ENCODE measurements at regions not wholly inside any gene's neighbourhood (a gene's known extent, or its start where the extent isn't known, plus 50 kb on each side); places are given as distances from the start of the nearest gene placed in this dataset.

DNA sequence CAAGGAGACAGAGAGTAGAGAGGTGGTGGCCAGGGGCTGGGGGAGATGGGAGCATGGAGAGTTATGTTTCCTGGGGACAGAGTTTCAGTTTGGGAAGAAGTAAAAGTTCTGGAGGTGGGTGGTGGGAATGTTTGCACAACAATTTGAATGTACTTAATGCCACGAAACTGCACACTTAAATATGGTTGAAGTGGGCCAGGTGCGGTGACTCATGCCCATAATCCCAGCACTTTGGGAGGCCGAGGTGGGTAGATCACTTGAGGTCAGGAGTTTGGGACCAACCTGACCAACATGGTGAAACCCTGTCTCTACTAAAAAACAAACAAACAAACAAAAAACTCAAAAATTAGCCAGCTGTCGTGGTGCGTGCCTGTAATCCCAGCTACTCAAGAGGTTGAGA is 137.2 kb downstream of the PFKFB3 start:
- no peak for DNase-seq
- intact Hi-C loops (cut with DNase I) = no loop called here

DNA sequence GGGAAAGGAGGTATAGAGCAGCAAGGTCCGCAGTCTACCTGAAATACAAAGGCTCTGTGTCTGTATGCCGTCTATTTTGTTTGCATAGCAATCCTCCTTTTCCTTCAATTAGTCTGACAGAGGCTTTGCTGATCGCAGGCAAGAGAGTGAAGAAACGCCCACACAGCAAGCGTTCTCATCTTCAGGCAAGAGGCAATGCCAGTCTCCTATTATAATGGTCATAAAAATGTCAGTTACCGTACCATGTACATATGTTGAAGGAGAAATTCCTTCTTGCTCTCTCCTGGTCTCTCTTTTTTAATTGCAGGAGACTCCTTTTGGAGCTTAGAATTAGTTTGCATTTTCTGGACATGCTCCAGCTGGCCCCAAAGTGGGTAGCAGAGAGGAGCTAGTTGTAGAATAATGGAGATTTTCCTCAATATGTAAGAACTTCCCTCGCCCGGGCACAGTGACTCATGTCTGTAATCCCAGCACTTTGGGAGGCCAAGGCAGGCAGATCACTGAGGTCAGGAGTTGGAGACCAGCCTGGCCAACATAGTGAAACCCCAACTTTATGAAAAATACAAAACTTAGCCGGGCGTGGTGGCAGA is 139.5 kb downstream of the PFKFB3 start:
- no peak for DNase-seq
- intact Hi-C loops (cut with DNase I) = no loop called here

DNA sequence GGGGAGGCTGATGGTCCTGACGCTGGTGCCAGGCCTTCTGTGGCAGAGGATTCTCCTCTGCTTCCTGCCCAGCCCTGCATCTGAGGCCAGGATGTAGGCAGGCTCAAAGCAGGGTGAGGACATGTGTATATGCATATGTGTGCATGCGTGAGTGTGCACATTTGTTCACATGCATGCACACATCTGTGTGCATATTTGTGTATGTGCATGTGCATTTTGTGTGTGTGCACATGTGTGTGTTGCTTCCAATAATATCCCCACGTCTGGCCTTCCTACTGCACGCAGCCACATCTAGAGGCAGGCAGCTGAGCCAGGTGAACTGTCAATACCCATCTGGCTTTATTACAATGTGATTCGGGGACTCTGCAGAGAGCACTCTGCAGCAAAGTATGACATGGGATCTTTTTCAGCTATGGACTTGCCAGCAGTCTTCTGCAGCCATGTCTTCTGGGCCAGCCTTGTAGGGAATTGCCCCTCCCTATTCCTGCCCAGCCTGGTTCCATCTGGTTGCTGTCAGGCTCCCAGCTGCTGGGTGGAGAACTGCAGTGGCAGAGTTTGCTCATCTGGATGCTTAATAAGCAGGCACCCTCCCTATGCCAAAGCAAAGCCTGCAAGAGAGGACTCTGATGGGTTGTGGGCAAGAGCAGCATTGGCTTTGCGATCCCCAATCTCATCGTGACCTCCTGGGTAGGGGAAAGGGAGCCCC is 140.7 kb downstream of the PFKFB3 start:
- DNase-seq = peak in 1 of 10 donors; percentile 67
- intact Hi-C loops (cut with DNase I) = no loop called here

DNA sequence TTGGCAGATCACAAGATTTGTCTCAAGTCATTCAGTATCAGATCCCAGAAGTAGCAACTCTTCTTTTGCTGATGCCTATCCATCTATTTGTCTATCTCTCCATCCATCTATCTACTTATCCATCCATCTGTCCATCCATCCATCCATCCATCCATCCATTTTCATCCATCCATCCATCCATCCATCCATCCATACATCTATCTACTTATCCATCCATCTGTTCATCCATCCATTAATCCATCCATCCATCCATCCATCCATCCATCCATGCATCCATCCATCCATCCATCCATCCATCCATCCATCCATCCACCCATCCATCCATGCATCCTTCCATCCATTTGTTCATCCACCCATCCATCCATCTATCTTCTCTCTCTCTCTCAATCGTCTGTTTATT is 142.7 kb downstream of the PFKFB3 start:
- intact Hi-C loops (cut with DNase I) = no loop called here

DNA sequence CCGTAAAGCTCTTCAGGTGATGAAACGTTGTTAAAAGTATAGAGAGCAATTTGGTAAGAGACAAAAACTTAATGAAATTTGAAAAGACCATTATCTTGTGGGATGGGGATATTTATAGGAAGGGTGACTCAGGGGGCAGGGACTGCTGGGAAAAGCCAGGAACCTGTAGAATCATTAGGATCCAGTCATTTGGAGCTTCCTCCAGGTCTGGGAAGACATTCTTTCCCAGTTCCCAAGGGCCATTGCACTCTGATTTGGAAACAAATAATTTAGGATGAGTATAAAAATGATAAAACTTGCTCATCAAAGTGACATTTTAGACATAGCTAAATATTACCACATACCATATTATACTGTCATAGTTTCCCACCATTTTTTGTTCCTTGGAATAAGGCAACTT is 143.9 kb downstream of the PFKFB3 start:
- intact Hi-C loops (cut with DNase I) = no loop called here

More for the DNA sequence above, 142.7 kb downstream of the PFKFB3 start:
- no peak for DNase-seq

DNA sequence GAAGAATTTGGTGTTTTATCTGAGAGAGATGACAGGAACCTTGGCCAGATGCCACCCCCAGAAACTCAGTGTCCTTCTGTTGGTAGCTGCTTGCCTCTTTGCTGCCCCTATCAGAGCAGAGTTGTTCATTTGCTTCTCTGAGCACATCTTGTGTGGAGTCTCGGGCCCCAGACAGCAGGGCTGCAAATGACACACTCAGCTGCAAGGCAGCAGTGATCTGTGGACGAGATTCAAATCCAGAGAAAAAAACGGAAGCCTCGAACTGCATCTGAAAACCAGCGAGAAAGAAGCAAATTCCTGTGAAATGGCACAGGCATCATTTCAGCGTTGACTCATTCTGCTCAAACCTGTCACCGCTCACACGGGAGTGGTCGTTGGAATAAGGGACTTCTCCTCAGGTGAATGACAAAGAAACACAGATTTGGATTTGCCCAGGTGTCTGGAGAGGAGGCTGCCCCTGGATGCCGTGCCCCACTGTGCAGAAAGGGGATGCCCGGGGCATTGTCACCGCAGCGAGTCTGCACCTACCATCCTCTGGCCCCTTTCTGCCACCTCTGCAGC is 144.7 kb downstream of the PFKFB3 start:
- DNase-seq = peak in 9 of 10 donors; percentile 20 to 89 (median 58)
- intact Hi-C loops (cut with DNase I) = no loop called here

More for the DNA sequence above, 143.9 kb downstream of the PFKFB3 start:
- DNase-seq = no peak

DNA sequence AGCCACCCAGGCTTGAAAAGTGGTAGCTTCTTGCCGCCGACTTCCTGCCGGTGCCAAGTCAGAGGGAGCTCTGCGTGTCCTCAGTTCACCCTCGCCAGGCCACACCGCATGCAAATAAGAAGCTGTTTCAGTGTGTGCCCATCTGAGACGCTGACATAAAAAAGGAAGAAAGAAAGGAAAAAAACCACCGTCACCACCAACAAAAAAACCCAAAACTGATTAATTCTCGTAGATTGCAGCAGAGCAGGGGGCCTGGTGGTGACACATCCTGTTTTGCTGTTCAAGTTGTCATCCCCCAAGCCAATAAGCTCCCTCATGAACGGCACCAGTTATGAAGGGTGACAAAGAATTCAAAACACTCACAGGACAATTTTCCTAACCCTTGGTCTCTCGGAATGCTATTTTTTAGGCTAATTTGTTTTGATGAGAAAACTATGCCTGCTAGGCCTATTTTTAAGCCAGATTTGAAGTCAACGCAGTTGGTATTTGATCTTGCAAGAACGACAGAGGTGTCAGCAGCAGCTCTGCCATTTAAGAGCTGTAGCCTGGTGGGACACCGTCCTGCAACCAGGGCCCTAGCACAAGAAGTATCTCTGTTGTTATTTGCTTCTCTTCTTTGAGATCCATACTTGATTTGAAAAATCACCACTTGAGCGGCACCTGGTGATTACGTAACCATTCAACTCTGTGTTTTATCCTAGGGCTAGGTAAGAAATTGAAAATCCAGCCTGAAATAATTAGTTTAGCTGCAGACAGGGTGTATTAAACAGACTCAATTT is 145.6 kb downstream of the PFKFB3 start:
- DNase-seq = peak in 9 of 10 donors; percentile 32 to 94 (median 70)
- intact Hi-C loops (cut with DNase I) = no loop called here

DNA sequence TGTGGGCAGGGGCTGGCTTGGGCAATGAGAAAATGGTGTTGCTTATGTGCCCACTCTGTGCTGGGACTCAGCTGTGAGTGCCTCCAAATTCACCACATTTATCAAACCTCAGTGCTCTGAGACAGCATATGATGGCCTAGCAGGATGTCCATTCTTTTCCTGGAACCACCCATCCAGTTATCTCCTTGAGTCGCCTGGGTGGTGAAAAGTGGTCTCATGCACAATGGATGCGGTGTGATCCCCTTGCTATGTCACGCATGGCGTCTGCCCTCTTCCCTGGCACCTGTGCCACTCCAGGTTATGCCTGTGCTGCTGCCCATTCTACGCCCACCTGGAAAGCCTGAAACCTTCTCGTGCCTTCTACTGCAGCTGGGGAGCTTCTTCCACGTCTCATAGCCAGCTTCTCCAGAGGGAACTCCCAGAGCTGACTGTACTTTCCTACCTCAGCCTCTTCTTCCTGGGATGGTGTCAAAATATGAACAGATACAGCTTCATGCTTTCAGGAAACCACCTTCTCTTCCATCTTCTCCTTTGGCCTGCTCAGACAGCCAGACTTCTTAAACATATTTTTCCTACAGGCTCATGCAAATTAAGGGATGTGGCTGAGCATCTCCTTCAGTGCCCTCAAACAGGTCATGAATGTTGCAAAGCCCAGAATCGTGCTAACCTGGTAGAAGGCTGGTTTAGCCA is 147.3 kb downstream of the PFKFB3 start:
- DNase-seq = no peak
- intact Hi-C loops (cut with DNase I) = no loop called here

DNA sequence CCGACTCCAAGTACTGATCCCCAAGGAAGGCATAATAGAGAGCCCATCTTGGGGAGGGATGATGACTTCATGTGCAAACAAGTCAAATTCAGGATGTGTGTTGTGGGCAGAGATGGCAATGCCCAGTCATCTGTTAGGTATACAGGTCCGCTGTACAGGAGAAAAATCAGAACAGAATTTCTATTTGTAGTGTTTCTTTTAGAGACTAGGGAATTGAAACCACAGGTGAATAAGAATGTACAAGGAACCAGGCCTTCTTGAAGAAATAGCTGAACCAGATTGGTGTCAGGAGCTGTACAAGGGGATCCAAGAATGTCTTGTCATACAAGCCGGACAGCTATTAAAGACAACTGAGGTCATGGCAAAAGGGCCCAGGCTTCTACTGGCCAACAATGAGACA is 147.9 kb downstream of the PFKFB3 start:
- intact Hi-C loops (cut with DNase I) = no loop called here
- DNase-seq = no peak

DNA sequence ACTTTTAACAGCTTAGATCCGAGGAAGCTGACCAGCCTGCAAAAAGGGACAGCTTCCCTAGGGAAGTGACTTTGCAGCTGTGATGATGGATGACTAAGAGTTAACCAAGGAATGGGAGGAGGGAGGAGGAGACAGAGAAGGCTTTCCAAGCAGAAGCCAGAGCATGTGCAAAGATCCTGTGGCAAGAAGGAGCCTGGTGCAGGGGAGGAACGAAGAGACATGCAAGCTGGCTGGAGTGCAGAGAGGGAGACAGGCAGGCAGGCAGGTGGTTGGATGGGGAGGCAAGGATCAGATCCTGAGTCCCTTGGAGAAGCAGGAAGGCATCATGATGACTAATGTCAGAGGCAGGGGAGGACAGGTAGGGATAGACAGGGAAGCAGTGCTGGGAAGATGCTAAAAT is 148.8 kb downstream of the PFKFB3 start:
- intact Hi-C loops (cut with DNase I) = no loop called here

DNA sequence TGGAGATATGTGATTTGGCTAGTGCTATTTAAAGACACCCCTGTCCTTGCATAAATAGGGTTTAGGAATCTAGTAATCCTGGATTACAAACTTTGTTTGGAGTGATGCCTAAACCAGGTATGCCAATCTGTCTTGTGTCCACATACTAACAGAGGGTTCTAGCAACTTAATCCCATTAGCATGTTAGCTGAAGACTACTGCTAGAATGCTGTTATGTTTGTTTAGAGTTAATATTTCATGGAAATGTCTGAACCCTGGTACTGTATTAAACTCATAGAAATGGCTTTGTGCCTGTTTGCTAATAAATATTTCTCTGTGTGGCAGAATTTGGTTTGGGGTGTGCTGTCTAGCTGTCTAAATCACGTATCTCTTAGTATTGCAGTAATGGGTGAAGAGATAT is 150.8 kb downstream of the PFKFB3 start:
- intact Hi-C loops (cut with DNase I) = no loop called here
- no peak for DNase-seq

More for the DNA sequence above, 148.8 kb downstream of the PFKFB3 start:
- DNase-seq = no peak

DNA sequence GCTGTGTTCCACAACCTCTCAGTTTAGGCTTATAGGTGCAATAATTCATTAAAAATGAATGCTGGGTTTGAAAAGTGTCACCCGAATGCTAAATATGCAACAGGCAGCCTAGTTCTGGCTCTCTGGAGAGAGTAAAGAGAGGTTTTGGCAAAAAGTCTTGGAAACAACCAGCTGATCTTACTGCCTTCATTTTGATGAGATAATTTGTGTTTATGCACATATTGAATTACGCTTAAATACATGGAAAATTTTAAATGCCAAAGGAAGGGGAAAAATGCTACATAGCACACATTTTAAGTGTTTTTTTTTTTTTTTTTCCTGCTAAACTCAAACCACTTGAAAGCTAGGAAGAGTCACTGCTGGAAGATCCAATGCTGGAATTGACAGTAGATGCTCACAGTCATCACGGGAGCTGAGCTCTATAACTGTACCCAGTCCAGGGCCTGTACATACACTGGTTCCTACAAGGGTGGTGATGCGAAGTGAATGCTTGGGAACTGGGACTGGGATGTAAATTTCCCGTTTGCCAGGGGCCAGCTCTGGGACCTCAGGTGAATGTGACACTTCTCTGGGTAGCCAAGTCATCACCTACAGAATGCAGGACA is 151.5 kb downstream of the PFKFB3 start:
- intact Hi-C loops (cut with DNase I) = no loop called here
- DNase-seq = no peak

DNA sequence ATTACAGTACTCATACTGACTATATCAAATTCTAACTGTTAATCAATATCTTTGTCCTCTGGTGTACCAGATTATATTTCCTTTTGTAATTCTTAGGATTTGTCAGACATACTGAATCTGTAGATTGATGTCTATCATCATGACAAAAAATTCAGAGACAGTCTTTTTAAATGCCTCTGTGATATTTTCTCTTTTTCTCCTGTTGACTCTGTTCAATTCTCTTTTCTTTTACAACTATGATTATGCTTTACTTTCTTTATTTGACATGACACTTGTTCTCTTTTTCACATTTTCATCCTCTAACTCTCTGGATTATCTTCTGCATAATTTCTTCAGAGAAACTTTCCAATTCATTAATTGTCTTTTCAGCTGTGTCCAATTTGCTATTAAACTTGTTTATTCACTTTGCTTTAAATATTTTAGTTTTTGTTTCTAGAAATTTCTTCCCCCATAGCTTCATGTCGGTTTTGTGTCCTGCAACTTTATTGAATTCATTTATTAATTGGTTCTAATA is 153.6 kb downstream of the PFKFB3 start:
- intact Hi-C loops (cut with DNase I) = no loop called here

DNA sequence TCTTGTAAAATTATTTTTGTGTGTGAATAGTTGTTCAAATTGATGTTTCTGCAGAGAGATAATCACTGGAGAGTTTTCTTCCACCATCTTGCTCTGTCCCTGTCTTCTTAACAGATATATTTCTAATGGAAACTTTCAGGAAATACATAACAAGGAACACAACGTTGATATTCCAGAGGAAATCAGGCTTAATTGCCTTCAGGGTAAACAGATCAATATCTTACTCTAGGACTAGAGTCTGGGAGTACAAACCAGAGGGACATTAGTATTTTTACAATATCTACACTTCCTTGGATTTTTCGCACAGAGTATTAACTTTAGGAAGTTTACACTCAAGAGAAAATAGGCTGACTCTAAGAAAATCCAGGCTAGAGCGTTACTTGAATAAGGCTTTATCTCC is 159.1 kb downstream of the PFKFB3 start:
- intact Hi-C loops (cut with DNase I) = no loop called here
- no peak for DNase-seq

More for the DNA sequence above, 153.6 kb downstream of the PFKFB3 start:
- no peak for DNase-seq

DNA sequence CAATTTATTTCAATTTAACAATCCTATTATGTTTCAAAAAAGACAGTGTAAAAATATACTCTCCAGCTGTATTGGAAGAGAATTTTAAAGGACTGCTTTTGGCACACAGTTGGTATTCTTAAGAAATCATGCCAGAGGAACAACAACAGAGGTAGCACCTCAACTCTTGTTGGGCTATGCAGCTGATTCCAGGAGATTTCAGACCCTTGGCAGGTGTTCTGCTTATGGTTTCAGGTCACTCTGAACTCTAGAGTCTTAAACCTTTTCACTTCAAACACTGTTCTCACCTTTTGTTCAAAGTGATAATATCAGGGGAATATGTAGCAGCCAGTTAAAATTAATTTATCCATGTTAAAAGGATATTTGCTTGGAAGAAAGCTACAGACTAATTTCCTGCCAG is 160.1 kb downstream of the PFKFB3 start:
- DNase-seq = no peak
- intact Hi-C loops (cut with DNase I) = no loop called here

DNA sequence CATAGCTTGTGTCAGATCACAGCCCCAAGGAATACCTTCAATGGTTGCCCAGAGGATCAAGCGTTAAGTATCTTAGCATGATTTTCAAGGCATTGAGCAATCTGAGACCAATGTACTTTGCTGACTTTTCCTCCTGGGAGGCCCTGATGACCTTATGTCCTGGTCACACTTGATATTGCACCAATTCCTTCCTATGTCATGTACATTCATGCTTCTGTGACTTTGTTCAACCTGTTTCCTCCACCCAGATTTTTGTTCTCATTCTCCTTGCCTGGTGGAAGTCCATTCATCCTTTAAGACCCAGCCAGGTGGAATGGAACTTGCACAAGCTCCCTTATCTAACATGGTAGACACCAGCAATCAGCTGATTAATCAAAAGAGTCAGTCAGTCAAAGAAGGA is 160.8 kb downstream of the PFKFB3 start:
- intact Hi-C loops (cut with DNase I) = no loop called here
- no peak for DNase-seq

DNA sequence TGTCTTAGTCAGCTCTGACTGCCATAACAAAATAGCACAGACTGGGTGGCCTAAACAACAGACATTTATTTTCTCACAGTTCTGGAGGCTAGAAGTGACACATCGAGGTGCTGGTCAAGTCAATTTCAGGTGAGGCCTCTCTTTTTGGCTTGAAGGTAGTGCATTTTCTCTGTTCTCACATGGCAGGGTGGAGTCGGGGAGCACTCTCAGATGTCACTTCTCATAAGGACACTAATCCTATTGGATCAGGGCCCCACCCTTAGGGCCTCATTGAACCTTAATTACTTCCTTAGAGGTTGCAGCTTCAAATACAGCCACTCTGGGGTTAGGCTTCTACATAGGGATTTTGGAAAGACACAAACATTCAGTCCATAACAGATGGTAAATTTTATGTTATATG is 161.6 kb downstream of the PFKFB3 start:
- DNase-seq = no peak
- intact Hi-C loops (cut with DNase I) = no loop called here

DNA sequence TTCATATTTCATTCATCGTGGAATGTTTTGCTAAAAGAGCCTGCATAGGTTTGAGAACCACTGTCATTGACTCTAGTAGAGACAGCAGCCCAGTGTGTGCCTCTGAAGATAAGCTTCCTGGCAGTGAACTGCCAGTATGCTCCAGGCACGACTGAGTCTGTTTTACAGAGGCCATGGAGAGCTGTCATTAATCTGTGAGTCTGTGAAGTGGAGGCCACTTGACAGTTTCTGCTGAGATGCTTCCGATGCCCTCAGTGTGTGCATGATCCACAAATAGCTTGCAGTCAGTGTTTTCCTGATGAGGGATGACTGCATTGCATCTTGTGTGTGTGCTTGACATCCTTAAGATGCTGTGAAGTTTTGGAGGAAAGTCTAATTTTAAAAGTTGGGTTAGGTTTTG is 162.2 kb downstream of the PFKFB3 start:
- intact Hi-C loops (cut with DNase I) = no loop called here

DNA sequence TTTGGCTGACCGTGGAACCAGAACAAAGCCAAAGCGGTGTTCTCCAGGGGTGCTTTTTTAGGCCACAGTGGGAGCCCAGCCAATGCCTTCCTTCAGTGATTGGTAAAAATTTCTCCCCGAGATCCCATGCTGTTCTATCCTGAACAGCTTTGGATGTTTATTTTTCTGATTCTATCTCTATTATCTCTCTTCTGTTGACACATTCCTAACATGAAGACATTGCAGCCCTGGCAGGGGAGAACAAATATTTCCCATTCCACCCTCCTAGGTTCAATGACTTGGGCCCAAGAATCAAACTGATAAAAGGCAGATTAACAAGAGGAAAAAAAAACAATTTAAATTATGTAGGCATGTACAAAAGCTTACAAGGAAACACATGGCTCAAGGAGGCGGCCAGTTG is 162.7 kb downstream of the PFKFB3 start:
- intact Hi-C loops (cut with DNase I) = no loop called here
- DNase-seq = no peak

More for the DNA sequence above, 162.2 kb downstream of the PFKFB3 start:
- no peak for DNase-seq
